ENCODE measurements at regions not wholly inside any gene's neighbourhood (a gene's known extent, or its start where the extent isn't known, plus 50 kb on each side); places are given as distances from the start of the nearest gene placed in this dataset.

GRCh38 chr21:27476696-27477095 is 509.8 kb upstream of the ADAMTS5 start:
- Histone ChIP-seq H3K36me3 (no peaks in the 10 kb centered on the region), H3K9me3 (no peaks in the 10 kb centered on the region), H3K27ac (no peak overlapping the region), H3K4me3 (no peak overlapping the region), H3K4me1 (ENCODE audit: control insufficient read depth in 1 of 2, low read depth in 2 of 2) (no peaks in the 10 kb centered on the region), H3K27me3 (replicated peaks; ENCODE audit: insufficient read depth) (no peaks in the 10 kb centered on the region)
- DNase-seq (ENCODE audit: low spot score): no peak
- ATAC-seq (ENCODE audit: insufficient number of reproducible peaks, low FRiP score, low read depth): no peak
- no peak for TF ChIP-seq CTCF (IDR thresholded peaks at IDR 0.05)

- Histone ChIP-seq H3K9me3 (no peaks in the 10 kb centered on the region), H3K27ac (no peak overlapping the region), H3K36me3 (no peaks in the 10 kb centered on the region), H3K27me3 (replicated peaks; ENCODE audit: insufficient read depth) (no peaks in the 10 kb centered on the region), H3K4me1 (ENCODE audit: control insufficient read depth in 1 of 2, low read depth in 2 of 2) (no peaks in the 10 kb centered on the region), H3K4me3 (no peak overlapping the region)
- no peak for TF ChIP-seq CTCF (IDR thresholded peaks at IDR 0.05)
- DNase-seq (ENCODE audit: low spot score): no peak
- no peak for ATAC-seq (ENCODE audit: insufficient number of reproducible peaks, low FRiP score, low read depth)
Observed at GRCh38 chr21:27475363-27475955, 508.6 kb upstream of the ADAMTS5 start.

GRCh38 chr21:27467366-27467765 is 500.5 kb upstream of the ADAMTS5 start:
- H3K4me3 ChIP-seq: no peak overlapping the region
- no peaks in the 10 kb centered on the region for H3K4me1 ChIP-seq (ENCODE audit: control insufficient read depth in 1 of 2, low read depth in 2 of 2)
- no peaks in the 10 kb centered on the region for H3K36me3 ChIP-seq
- DNase-seq (ENCODE audit: low spot score) (no peak), ATAC-seq (ENCODE audit: insufficient number of reproducible peaks, low FRiP score, low read depth) (no peak)
- no peak overlapping the region for H3K27ac ChIP-seq
- TF ChIP-seq CTCF (IDR thresholded peaks at IDR 0.05): no peak
- no peaks in the 10 kb centered on the region for H3K27me3 ChIP-seq (replicated peaks; ENCODE audit: insufficient read depth)
- H3K9me3 ChIP-seq: no peaks in the 10 kb centered on the region

GRCh38 chr21:27466140-27466539 is 499.3 kb upstream of the ADAMTS5 start:
- H3K36me3 ChIP-seq: no peaks in the 10 kb centered on the region
- no peaks in the 10 kb centered on the region for H3K9me3 ChIP-seq
- H3K4me3 ChIP-seq: no peak overlapping the region
- no peak overlapping the region for H3K27ac ChIP-seq
- ATAC-seq (ENCODE audit: insufficient number of reproducible peaks, low FRiP score, low read depth) (no peak), DNase-seq (ENCODE audit: low spot score) (no peak)
- H3K4me1 ChIP-seq (ENCODE audit: control insufficient read depth in 1 of 2, low read depth in 2 of 2): no peaks in the 10 kb centered on the region
- no peaks in the 10 kb centered on the region for H3K27me3 ChIP-seq (replicated peaks; ENCODE audit: insufficient read depth)
- TF ChIP-seq CTCF (IDR thresholded peaks at IDR 0.05): no peak

GRCh38 chr21:27464648-27465047 is 497.8 kb upstream of the ADAMTS5 start:
- DNase-seq (ENCODE audit: low spot score): no peak
- no peaks in the 10 kb centered on the region for H3K4me1 ChIP-seq (ENCODE audit: control insufficient read depth in 1 of 2, low read depth in 2 of 2)
- no peaks in the 10 kb centered on the region for H3K9me3 ChIP-seq
- H3K4me3 ChIP-seq: no peak overlapping the region
- no peaks in the 10 kb centered on the region for H3K27me3 ChIP-seq (replicated peaks; ENCODE audit: insufficient read depth)
- no peak for ATAC-seq (ENCODE audit: insufficient number of reproducible peaks, low FRiP score, low read depth)
- no peak for TF ChIP-seq CTCF (IDR thresholded peaks at IDR 0.05)
- H3K27ac ChIP-seq: no peak overlapping the region
- H3K36me3 ChIP-seq: no peaks in the 10 kb centered on the region

Measured in thoracic aorta (tissue), 2 donors.